Bronchial epithelial cell (primary cell): ENCODE measurements at regions not wholly inside any gene's neighbourhood (a gene's known extent, or its start where the extent isn't known, plus 50 kb on each side); places are given as distances from the start of the nearest gene placed in this dataset.

Source experiments
- DNase-seq: peaks from one replicate; pipeline ENCODE4 v3.0.0-alpha.2; 2010; ENCODE audit warnings: low read depth
- FAIRE-seq: peaks from 2 replicates; lab custom pipeline; 2011; peaks lifted over from hg19 to GRCh38; lab: Jason Lieb, UNC
- H3K27me3 ChIP-seq: 2 replicates; pipeline ENCODE4 v1.5.1; 2011; ENCODE audit warnings: low read length; ENCODE audit not compliant: control insufficient read depth, insufficient read depth
- H3K36me3 ChIP-seq: 2 replicates; pipeline ENCODE4 v1.5.1; 2011; ENCODE audit warnings: low read length; ENCODE audit not compliant: control insufficient read depth, insufficient read depth
- H3K4me3 ChIP-seq: 2 replicates; pipeline ENCODE4 v1.5.1; 2011; ENCODE audit warnings: mild to moderate bottlenecking, low read depth, low read length, control low read depth
- TF ChIP-seq, protein P1 (sequence below): IDR thresholded peaks from 2 replicates; pipeline ENCODE4 v1.5.1; 2011; ENCODE audit warnings: mild to moderate bottlenecking, moderate library complexity, low read length, control low read depth, inconsistent platforms; ENCODE audit not compliant: insufficient read depth, severe bottlenecking

DNA sequence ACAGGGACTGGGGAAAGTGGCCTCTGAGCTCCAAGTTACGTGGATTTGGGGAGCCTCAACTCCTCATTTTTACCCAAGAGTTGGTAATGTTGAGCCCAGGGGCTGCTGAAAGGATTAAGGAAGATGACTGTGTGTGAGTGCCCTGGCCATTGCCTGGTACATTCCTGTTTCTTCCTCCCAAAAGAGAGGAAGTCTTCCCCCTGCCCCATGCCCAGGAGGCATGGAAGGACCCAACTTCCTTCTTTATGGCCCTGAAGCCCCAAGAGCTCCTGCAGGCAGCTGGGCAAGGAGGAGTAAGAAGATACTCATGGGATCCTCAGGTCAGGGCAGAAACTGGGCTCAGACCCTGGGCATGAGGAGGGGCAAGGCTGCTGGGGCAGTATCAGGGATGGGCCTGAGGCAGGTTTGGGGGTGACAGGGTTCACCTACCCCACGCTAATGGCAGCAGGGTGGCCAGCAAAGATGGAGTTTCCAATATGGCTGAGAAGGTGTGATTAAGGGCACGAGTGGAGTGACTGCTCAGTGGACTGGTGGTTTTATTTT is 118.3 kb upstream of the MVB12B start:
- Histone ChIP-seq H3K36me3 (no peaks in the 10 kb centered on the region), H3K27me3 (no peaks in the 10 kb centered on the region), H3K4me3 (no peak overlapping the region)
- TF ChIP-seq, protein P1, sequence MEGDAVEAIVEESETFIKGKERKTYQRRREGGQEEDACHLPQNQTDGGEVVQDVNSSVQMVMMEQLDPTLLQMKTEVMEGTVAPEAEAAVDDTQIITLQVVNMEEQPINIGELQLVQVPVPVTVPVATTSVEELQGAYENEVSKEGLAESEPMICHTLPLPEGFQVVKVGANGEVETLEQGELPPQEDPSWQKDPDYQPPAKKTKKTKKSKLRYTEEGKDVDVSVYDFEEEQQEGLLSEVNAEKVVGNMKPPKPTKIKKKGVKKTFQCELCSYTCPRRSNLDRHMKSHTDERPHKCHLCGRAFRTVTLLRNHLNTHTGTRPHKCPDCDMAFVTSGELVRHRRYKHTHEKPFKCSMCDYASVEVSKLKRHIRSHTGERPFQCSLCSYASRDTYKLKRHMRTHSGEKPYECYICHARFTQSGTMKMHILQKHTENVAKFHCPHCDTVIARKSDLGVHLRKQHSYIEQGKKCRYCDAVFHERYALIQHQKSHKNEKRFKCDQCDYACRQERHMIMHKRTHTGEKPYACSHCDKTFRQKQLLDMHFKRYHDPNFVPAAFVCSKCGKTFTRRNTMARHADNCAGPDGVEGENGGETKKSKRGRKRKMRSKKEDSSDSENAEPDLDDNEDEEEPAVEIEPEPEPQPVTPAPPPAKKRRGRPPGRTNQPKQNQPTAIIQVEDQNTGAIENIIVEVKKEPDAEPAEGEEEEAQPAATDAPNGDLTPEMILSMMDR = no peak
- DNase-seq = no peak
- FAIRE-seq = no peak

- Histone ChIP-seq H3K36me3 (no peaks in the 10 kb centered on the region), H3K4me3 (no peak overlapping the region), H3K27me3 (no peaks in the 10 kb centered on the region)
- TF ChIP-seq, protein P1 = no peak
- peak; percentile 79 for FAIRE-seq
- peak; percentile 51 for DNase-seq
These were observed 115.1 kb upstream of the MVB12B start for GRCh38 chr9:126211441-126212074.

DNA sequence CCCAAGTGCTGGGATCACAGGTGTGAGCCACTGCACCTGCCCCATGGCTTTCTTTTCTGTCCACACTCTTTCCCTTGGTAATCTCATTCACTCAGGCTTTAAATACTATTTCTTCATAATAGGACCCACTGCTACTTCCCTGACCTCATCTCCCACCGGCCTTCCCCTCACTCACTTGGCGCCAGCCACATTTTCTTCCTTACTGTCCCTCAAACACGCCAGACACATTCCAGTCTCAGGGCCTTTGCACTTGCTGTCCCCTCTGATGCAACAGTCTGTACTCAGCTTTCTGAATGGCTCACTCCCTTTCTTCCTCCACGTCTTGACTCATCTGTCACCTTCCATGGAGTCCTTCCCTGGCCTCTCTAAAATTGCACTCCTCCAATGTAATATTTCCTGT is 111.1 kb upstream of the MVB12B start:
- no peak overlapping the region for H3K4me3 ChIP-seq
- TF ChIP-seq, protein P1 = no peak
- no peaks in the 10 kb centered on the region for H3K27me3 ChIP-seq
- no peak for FAIRE-seq
- no peak for DNase-seq
- H3K36me3 ChIP-seq = no peaks in the 10 kb centered on the region

GRCh38 chr9:126216826-126217225 is 109.8 kb upstream of the MVB12B start:
- Histone ChIP-seq H3K4me3 (no peak overlapping the region), H3K27me3 (no peaks in the 10 kb centered on the region), H3K36me3 (no peaks in the 10 kb centered on the region)
- TF ChIP-seq, protein P1 = no peak
- FAIRE-seq = no peak
- DNase-seq = no peak

- peaks cover 2% of the 10 kb centered on the region for H3K27me3 ChIP-seq
- no peak overlapping the region for H3K4me3 ChIP-seq
- H3K36me3 ChIP-seq = no peaks in the 10 kb centered on the region
- no peak for DNase-seq
- TF ChIP-seq, protein P1 = no peak
- no peak for FAIRE-seq
These were observed 109.4 kb upstream of the MVB12B start for GRCh38 chr9:126217250-126217653.

DNA sequence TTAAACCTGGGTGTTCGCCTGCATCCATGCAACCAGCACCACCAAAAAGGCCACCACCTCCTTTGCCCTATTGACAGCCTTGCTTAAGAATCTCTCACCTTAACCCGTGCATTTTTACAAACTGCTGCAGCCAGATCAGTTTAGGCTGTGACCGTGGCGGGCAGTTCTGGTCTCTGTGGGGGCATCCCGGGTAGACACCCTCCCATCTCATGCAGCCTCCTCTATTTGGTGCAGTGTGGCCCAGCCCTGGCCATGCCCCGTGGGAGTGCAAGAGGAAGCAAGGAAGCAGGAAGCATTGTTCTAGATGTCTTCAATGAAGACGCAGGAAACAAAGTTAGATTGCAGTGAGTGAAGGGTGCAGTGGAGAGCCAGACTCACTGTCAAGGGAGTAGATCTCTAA is 108.8 kb upstream of the MVB12B start:
- peaks cover 3% of the 10 kb centered on the region for H3K27me3 ChIP-seq
- H3K4me3 ChIP-seq = no peak overlapping the region
- no peak for FAIRE-seq
- no peak for DNase-seq
- TF ChIP-seq, protein P1 = no peak
- no peaks in the 10 kb centered on the region for H3K36me3 ChIP-seq
